Kidney epithelial cell (primary cell): ENCODE measurements at regions not wholly inside any gene's neighbourhood (a gene's known extent, or its start where the extent isn't known, plus 50 kb on each side); places are given as distances from the start of the nearest gene placed in this dataset.

Experiments
- DNase-seq: peaks from one replicate; pipeline ENCODE4 v3.0.0-alpha.2; 2010; ENCODE audit warnings: low read depth
- H3K27me3 ChIP-seq: 2 replicates; pipeline ENCODE4 v1.6.0; 2011; ENCODE audit warnings: low read length; ENCODE audit not compliant: control insufficient read depth, insufficient read depth
- H3K36me3 ChIP-seq: 2 replicates; pipeline ENCODE4 v1.5.1; 2011; ENCODE audit warnings: low read length; ENCODE audit not compliant: control insufficient read depth, insufficient read depth
- H3K4me3 ChIP-seq: 2 replicates; pipeline ENCODE4 v1.5.1; 2011; ENCODE audit warnings: low read depth, mild to moderate bottlenecking, control low read depth, low read length
- CTCF ChIP-seq: IDR thresholded peaks from 2 replicates; pipeline ENCODE4 v1.5.1; 2011; ENCODE audit warnings: mild to moderate bottlenecking, moderate library complexity, low read length, control low read depth, inconsistent platforms; ENCODE audit not compliant: insufficient read depth, poor library complexity, severe bottlenecking

DNA sequence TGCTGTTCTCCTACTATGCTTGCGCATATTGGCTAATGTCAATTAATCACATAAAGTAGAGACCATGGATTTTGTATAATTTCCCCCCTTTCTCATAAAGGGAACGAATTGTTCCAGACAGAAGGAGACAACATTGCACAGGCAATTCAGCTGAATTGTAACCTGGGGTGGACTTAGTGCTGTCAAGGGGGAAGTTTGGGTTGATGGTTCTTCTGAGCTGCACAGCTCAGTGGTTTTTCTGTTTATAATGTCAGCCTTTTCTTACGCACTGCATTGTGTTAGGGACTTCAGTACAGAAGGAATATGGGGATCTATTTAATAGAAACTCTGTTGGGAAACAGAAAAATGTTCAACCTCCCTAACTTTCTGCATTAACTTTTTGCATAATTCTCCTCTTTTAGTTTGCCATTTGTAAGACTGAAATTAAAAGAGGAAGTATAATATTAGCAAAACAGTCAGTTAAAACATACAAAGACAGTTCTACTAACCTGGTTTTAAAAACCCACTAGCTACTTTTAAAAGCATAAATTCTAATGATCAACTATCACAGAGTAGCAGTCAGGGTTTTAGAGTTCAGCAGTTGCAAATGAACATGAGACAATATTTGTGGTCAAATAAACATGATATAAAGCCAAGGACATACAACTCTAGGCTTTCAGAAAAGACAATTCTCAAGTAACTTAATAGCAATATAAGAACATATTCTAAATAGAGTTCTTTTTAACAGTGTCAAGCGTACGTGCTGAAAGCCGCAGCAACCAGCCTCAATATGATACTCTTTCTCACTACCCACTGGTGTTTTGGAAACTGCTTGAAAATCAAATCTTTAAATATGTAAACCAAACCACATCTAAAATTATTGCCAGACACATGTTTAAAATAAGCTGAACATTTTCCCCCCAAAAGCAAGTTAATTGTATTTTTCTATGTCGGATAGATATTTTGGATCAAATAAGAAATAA, 393.0 kb downstream of the FSCB start:
- DNase-seq = no peak
- TF ChIP-seq CTCF = no peak
- H3K27me3 ChIP-seq = no peaks in the 10 kb centered on the region
- no peaks in the 10 kb centered on the region for H3K36me3 ChIP-seq
- H3K4me3 ChIP-seq = no peak overlapping the region

DNA sequence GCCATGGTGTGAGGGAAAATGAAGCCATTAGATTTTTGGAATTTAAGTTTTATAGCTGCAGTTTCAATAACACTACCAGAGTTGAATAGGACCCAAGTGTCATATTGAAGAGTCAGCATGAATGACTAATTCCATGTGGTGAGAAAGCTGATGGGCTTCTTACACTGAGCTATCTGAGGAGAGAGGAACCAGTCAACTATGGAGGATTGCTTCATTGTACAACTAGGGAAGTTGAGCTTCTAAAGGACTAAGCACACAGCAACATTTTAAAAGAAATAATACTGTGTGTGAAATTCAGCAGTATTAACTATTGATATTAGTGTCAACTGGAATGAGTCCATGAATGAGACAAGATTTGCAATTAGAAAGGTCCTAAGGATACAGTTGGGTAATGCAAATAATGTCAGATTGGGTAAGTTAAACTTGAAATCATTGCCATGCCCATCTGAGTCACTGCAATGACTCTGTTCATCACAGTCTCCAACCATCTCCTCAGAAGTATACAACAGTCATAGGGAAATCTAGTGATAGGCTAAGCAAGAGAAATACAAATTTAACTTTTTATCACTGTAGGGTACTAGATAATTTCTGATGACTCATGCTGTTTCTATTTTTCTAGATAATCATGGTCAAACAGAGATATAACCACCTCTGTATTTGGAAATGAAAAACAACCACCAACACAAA, 394.2 kb downstream of the FSCB start:
- H3K4me3 ChIP-seq = no peak overlapping the region
- no peak for TF ChIP-seq CTCF
- no peak for DNase-seq
- H3K36me3 ChIP-seq = no peaks in the 10 kb centered on the region
- H3K27me3 ChIP-seq = no peaks in the 10 kb centered on the region

DNA sequence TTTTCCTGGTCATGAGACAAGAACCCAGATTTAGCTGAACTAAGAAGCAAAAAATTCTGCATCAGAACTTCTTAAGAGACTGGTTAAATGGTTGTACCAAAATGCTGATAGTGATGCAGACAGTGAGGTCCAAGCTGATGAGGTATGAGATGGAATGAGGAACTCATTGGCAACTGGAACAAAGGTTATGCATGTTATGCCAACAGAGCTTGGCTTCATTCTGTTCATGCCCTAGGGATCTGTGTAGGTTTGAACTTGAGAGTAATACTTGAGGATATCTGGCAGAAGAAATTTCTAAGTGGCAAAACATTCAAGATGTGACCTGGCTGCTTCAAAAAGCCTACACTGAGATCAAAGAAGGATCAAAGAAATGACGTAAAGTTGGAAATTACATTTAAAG, 398.0 kb downstream of the FSCB start:
- Histone ChIP-seq H3K4me3 (no peak overlapping the region), H3K36me3 (no peaks in the 10 kb centered on the region), H3K27me3 (no peaks in the 10 kb centered on the region)
- no peak for DNase-seq
- no peak for TF ChIP-seq CTCF

DNA sequence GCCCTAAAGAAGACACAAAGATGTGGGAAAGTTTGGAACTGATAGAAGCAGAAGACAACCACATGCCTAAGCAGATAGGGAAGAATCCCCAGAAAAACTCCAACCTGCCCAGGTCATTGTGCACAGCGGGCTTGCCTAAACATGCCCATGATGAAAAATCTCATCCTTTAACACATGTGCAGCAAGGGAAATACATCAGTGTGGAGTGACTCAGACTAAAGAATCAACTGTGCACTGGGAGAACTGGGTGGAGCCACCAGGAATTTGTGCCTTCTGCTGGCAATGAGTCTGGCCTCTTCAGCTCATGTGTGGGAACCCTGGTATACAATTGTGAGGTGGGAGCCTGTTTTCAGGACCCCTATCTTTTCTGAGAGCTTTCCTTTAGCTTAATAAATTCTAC, 398.5 kb downstream of the FSCB start:
- H3K36me3 ChIP-seq = no peaks in the 10 kb centered on the region
- H3K27me3 ChIP-seq = no peaks in the 10 kb centered on the region
- no peak overlapping the region for H3K4me3 ChIP-seq
- DNase-seq = no peak
- no peak for TF ChIP-seq CTCF

- TF ChIP-seq CTCF = no peak
- H3K27me3 ChIP-seq = no peaks in the 10 kb centered on the region
- no peaks in the 10 kb centered on the region for H3K36me3 ChIP-seq
- no peak overlapping the region for H3K4me3 ChIP-seq
- DNase-seq = no peak
Measured at GRCh38 chr14:44107156-44107555, 399.9 kb downstream of the FSCB start.
